ENCODE measurements at regions not wholly inside any gene's neighbourhood (a gene's known extent, or its start where the extent isn't known, plus 50 kb on each side); places are given as distances from the start of the nearest gene placed in this dataset.

DNA sequence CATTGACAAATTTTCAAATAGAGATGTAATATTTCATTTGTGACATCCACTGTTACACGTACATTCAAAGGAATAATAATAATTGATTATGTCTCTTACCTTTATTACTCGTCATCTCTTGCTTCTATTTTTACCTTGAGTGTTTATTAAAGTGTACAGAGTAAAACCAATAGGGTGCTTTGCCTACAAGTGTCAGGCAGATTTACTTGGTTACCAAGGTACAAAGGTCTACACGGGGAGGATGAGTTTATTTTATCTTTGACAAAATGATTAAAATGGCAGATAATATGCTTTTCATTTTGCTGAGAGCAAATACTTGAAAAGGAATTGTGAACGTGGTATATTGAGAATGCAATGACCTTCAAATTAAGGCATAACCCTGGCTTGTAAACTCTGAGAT lies 137.8 kb upstream of the SOX5 start:
- H4K20me1 ChIP-seq (ENCODE audit: insufficient read depth) = no peaks in the 10 kb centered on the region
- H3K9me2 ChIP-seq (ENCODE audit: insufficient read depth, low read length) = no peaks in the 10 kb centered on the region
- no peak overlapping the region for H3K27ac ChIP-seq (ENCODE audit: low read length)
- H3K4me2 ChIP-seq (ENCODE audit: low read length) = no peak overlapping the region
- no peaks in the 10 kb centered on the region for H3K36me3 ChIP-seq (ENCODE audit: insufficient read depth, low read length)
- H3K27me3 ChIP-seq (ENCODE audit: insufficient read depth, low read depth, low read length) = no peaks in the 10 kb centered on the region
- no peaks in the 10 kb centered on the region for H3F3A ChIP-seq (ENCODE audit: insufficient read depth, low read length, poor library complexity, severe bottlenecking)
- no peak for TF ChIP-seq SMC3 (conservative IDR thresholded peaks at IDR 0.05; ENCODE audit: poor library complexity)
- H2AFZ ChIP-seq (ENCODE audit: low read depth, low read length) = no peak overlapping the region
- no peaks in the 10 kb centered on the region for H3K9me3 ChIP-seq (ENCODE audit: low read length)
- H3K9ac ChIP-seq (ENCODE audit: low read length) = no peak overlapping the region
- H3K4me3 ChIP-seq (ENCODE audit: low read length) = no peak overlapping the region
- no peaks in the 10 kb centered on the region for H3K79me2 ChIP-seq (replicated peaks; ENCODE audit: insufficient read depth, low read length)

DNA sequence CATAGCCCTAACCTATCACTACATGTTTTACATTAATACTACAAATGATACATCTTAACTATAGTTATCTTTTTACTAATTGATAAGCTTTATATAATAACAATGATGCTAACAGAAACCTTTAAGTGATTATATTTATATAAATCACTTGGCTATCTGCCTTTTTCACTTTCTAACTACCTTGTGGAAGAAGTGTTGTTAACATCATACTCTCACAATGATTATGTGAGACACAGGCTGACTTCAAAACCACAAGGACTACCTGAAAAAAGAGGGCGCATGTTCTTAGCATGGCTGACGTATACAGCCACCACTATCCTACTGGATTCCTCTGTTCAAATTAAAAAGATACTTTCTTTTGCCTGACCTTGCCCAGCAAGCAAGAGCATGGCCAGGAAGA lies 135.3 kb upstream of the SOX5 start:
- TF ChIP-seq, protein P1, sequence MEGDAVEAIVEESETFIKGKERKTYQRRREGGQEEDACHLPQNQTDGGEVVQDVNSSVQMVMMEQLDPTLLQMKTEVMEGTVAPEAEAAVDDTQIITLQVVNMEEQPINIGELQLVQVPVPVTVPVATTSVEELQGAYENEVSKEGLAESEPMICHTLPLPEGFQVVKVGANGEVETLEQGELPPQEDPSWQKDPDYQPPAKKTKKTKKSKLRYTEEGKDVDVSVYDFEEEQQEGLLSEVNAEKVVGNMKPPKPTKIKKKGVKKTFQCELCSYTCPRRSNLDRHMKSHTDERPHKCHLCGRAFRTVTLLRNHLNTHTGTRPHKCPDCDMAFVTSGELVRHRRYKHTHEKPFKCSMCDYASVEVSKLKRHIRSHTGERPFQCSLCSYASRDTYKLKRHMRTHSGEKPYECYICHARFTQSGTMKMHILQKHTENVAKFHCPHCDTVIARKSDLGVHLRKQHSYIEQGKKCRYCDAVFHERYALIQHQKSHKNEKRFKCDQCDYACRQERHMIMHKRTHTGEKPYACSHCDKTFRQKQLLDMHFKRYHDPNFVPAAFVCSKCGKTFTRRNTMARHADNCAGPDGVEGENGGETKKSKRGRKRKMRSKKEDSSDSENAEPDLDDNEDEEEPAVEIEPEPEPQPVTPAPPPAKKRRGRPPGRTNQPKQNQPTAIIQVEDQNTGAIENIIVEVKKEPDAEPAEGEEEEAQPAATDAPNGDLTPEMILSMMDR (IDR thresholded peaks at IDR 0.05; ENCODE audit: poor library complexity, severe bottlenecking) = no peak
- TF ChIP-seq POLR2AphosphoS5 (IDR thresholded peaks at IDR 0.05) (no peak), MXI1 (conservative IDR thresholded peaks at IDR 0.05; ENCODE audit: poor library complexity, severe bottlenecking) (no peak), EZH2 (IDR thresholded peaks at IDR 0.05; ENCODE audit: borderline replicate concordance, insufficient read depth, low read length, poor library complexity, severe bottlenecking) (no peak), TAF1 (IDR thresholded peaks at IDR 0.05; ENCODE audit: low read depth) (no peak), SMC3 (conservative IDR thresholded peaks at IDR 0.05; ENCODE audit: poor library complexity) (no peak), RAD21 (conservative IDR thresholded peaks at IDR 0.05) (no peak), EP300 (conservative IDR thresholded peaks at IDR 0.05; ENCODE audit: poor library complexity, severe bottlenecking) (no peak)
- TF ChIP-seq, protein P2, sequence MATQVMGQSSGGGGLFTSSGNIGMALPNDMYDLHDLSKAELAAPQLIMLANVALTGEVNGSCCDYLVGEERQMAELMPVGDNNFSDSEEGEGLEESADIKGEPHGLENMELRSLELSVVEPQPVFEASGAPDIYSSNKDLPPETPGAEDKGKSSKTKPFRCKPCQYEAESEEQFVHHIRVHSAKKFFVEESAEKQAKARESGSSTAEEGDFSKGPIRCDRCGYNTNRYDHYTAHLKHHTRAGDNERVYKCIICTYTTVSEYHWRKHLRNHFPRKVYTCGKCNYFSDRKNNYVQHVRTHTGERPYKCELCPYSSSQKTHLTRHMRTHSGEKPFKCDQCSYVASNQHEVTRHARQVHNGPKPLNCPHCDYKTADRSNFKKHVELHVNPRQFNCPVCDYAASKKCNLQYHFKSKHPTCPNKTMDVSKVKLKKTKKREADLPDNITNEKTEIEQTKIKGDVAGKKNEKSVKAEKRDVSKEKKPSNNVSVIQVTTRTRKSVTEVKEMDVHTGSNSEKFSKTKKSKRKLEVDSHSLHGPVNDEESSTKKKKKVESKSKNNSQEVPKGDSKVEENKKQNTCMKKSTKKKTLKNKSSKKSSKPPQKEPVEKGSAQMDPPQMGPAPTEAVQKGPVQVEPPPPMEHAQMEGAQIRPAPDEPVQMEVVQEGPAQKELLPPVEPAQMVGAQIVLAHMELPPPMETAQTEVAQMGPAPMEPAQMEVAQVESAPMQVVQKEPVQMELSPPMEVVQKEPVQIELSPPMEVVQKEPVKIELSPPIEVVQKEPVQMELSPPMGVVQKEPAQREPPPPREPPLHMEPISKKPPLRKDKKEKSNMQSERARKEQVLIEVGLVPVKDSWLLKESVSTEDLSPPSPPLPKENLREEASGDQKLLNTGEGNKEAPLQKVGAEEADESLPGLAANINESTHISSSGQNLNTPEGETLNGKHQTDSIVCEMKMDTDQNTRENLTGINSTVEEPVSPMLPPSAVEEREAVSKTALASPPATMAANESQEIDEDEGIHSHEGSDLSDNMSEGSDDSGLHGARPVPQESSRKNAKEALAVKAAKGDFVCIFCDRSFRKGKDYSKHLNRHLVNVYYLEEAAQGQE (IDR thresholded peaks at IDR 0.05; ENCODE audit: borderline replicate concordance) = no peak
- H3K4me3 ChIP-seq (ENCODE audit: low read length) = no peak overlapping the region

DNA sequence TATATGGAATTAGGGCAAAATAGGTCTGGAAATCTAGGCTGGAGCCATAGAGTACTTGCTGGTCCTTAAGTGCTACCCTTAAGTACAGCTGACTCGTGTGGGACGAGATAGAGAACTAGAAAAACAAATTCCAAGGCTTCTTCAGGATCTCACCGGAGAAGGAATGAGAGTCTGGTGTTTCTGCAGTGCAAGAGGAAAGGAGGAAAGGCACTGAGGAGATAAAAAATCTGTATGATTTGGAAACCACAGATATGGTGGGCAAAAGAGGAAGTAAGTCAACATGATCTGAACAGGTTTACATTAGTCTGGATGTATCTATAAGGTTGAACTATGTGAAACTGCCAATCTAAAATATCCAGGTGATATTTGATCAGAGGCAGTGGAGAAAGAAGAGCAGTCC lies 134.4 kb upstream of the SOX5 start:
- TF ChIP-seq, protein P1 (IDR thresholded peaks at IDR 0.05; ENCODE audit: poor library complexity, severe bottlenecking) = no peak
- TF ChIP-seq EZH2 (IDR thresholded peaks at IDR 0.05; ENCODE audit: borderline replicate concordance, insufficient read depth, low read length, poor library complexity, severe bottlenecking) = no peak
- TF ChIP-seq, protein P2 (IDR thresholded peaks at IDR 0.05; ENCODE audit: borderline replicate concordance) = no peak
- Histone ChIP-seq H3K27me3 (ENCODE audit: insufficient read depth, low read depth, low read length) (no peaks in the 10 kb centered on the region), H2AFZ (ENCODE audit: low read depth, low read length) (no peak overlapping the region), H3K9me3 (ENCODE audit: low read length) (no peaks in the 10 kb centered on the region), H3K36me3 (ENCODE audit: insufficient read depth, low read length) (no peaks in the 10 kb centered on the region), H3K9ac (ENCODE audit: low read length) (no peak overlapping the region), H4K20me1 (ENCODE audit: insufficient read depth) (no peaks in the 10 kb centered on the region), H3K79me2 (replicated peaks; ENCODE audit: insufficient read depth, low read length) (no peaks in the 10 kb centered on the region), H3K27ac (ENCODE audit: low read length) (no peak overlapping the region), H3F3A (ENCODE audit: insufficient read depth, low read length, poor library complexity, severe bottlenecking) (no peaks in the 10 kb centered on the region), H3K9me2 (ENCODE audit: insufficient read depth, low read length) (no peaks in the 10 kb centered on the region), H3K4me3 (ENCODE audit: low read length) (no peak overlapping the region), H3K4me2 (ENCODE audit: low read length) (no peak overlapping the region)

More for the DNA sequence above, 135.3 kb upstream of the SOX5 start:
- Histone ChIP-seq H3K27ac (ENCODE audit: low read length) (no peak overlapping the region), H3F3A (ENCODE audit: insufficient read depth, low read length, poor library complexity, severe bottlenecking) (no peaks in the 10 kb centered on the region), H3K79me2 (replicated peaks; ENCODE audit: insufficient read depth, low read length) (no peaks in the 10 kb centered on the region), H2AFZ (ENCODE audit: low read depth, low read length) (no peak overlapping the region), H3K9me3 (ENCODE audit: low read length) (no peaks in the 10 kb centered on the region), H3K9me2 (ENCODE audit: insufficient read depth, low read length) (no peaks in the 10 kb centered on the region), H3K4me2 (ENCODE audit: low read length) (no peak overlapping the region), H4K20me1 (ENCODE audit: insufficient read depth) (no peaks in the 10 kb centered on the region), H3K9ac (ENCODE audit: low read length) (no peak overlapping the region), H3K36me3 (ENCODE audit: insufficient read depth, low read length) (no peaks in the 10 kb centered on the region), H3K27me3 (ENCODE audit: insufficient read depth, low read depth, low read length) (no peaks in the 10 kb centered on the region)
